Endothelial cell of umbilical vein (primary cell): ENCODE measurements at regions not wholly inside any gene's neighbourhood (a gene's known extent, or its start where the extent isn't known, plus 50 kb on each side); places are given as distances from the start of the nearest gene placed in this dataset.

ENCODE experiments used
- BruUV-seq: library from RNA; stranded (reverse); fragments of 400-500 nt; replicated peaks from 2 replicates; lab custom pipeline; 2021; lab: Mats Ljungman, UMichigan
- CTCF ChIA-PET: fragments of 300-600, 350-600 bp; sonication (Branson Sonifier 250); formaldehyde crosslinking; loops from one replicate; lab custom pipeline; 2021; ENCODE audit warnings: antibody characterized with exemption, inconsistent platforms; lab: Charles Lee
- POLR2A ChIA-PET: fragments of 300-600, 350-600 bp; sonication (Branson Sonifier 250); formaldehyde crosslinking; loops from one replicate; lab custom pipeline; 2021; ENCODE audit warnings: antibody characterized with exemption, inconsistent platforms; lab: Charles Lee
- DNase-seq: peaks from one replicate; pipeline ENCODE4 v3.0.0-alpha.2; 2011; ENCODE audit warnings: low read depth, low spot score
- FAIRE-seq: peaks from 2 replicates; lab custom pipeline; 2011; peaks lifted over from hg19 to GRCh38; lab: Jason Lieb, UNC
- H2AFZ ChIP-seq: 2 replicates; pipeline ENCODE4 v1.6.0; 2012; ENCODE audit warnings: low read depth, low read length, control low read depth, inconsistent platforms
- H3K27ac ChIP-seq: 2 replicates; pipeline ENCODE4 v1.5.1; 2011; ENCODE audit warnings: low read depth, mild to moderate bottlenecking, control low read depth, low read length, moderate library complexity; ENCODE audit not compliant: insufficient read depth
- H3K27me3 ChIP-seq, 2 experiments: 2 replicates each; pipeline versions ENCODE4 v1.6.0 to v1.6.1; 2011; ENCODE audit warnings: low read length in 2 of 2, mixed read lengths in 1 of 2; ENCODE audit not compliant: control insufficient read depth in 2 of 2, insufficient read depth in 2 of 2
- H3K36me3 ChIP-seq, 2 experiments: 2 replicates in 1 of 2; 3 replicates in 1 of 2; pipeline ENCODE4 v1.5.1; 2011; ENCODE audit warnings: low read length in 2 of 2, mild to moderate bottlenecking in 1 of 2, moderate library complexity in 1 of 2; ENCODE audit not compliant: control insufficient read depth in 2 of 2, insufficient read depth in 2 of 2; ENCODE audit errors: extremely low read depth in 1 of 2
- H3K4me1 ChIP-seq: 3 replicates; pipeline ENCODE4 v1.5.1; 2011; ENCODE audit warnings: mild to moderate bottlenecking, low read length; ENCODE audit not compliant: control insufficient read depth, insufficient read depth; ENCODE audit errors: extremely low read depth
- H3K4me2 ChIP-seq: 2 replicates; pipeline ENCODE4 v1.6.1; 2011; ENCODE audit warnings: low read length, control low read depth, mixed read lengths; ENCODE audit not compliant: insufficient read depth
- H3K4me3 ChIP-seq, 3 experiments: fragments of 200-600 bp in 1 of 3; sonication (generic), shearing (Covaris generic) in 1 of 3; replicated peaks in 1 of 3; 2 replicates each; pipeline ENCODE4 v1.5.1; 2011 to 2016; ENCODE audit warnings: control low read depth in 3 of 3, low read length in 3 of 3, mild to moderate bottlenecking in 2 of 3, inconsistent platforms in 1 of 3, low read depth in 1 of 3, moderate library complexity in 1 of 3; ENCODE audit not compliant: insufficient read depth in 1 of 3
- H3K79me2 ChIP-seq: 2 replicates; pipeline ENCODE4 v1.6.0; 2012; ENCODE audit warnings: low read length, inconsistent platforms; ENCODE audit not compliant: control insufficient read depth, insufficient read depth
- H3K9ac ChIP-seq: replicated peaks from 2 replicates; pipeline ENCODE3; 2011; ENCODE audit warnings: low read length, control low read depth; ENCODE audit not compliant: insufficient read depth; ENCODE audit errors: extremely low read depth
- H3K9me1 ChIP-seq: replicated peaks from 3 replicates; pipeline ENCODE4 v1.6.0; 2011; ENCODE audit warnings: mild to moderate bottlenecking, low read length; ENCODE audit not compliant: control insufficient read depth, insufficient read depth; ENCODE audit errors: extremely low read depth
- H3K9me3 ChIP-seq: replicated peaks from 2 replicates; pipeline ENCODE4 v1.5.1; 2012; ENCODE audit warnings: low read length, inconsistent platforms; ENCODE audit not compliant: control insufficient read depth, insufficient read depth
- H4K20me1 ChIP-seq: replicated peaks from 2 replicates; pipeline ENCODE3; 2011; ENCODE audit warnings: mild to moderate bottlenecking, low read length; ENCODE audit not compliant: control insufficient read depth, insufficient read depth; ENCODE audit errors: extremely low read depth
- CTCF ChIP-seq, 2 donors: IDR thresholded peaks; 1 replicate in 1 of 2; 2 replicates in 1 of 2; pipeline ENCODE4 v1.5.1; 2011; ENCODE audit warnings: low read length in 2 of 2, mild to moderate bottlenecking in 2 of 2, moderate library complexity in 2 of 2, control low read depth in 1 of 2, inconsistent platforms in 1 of 2, low read depth in 1 of 2; ENCODE audit not compliant: insufficient read depth in 1 of 2; ENCODE audit errors: extremely low read depth in 1 of 2
- FOS ChIP-seq: IDR thresholded peaks from 2 replicates; pipeline ENCODE4 v1.6.1; 2011; ENCODE audit warnings: mild to moderate bottlenecking, low read length, moderate library complexity, borderline replicate concordance; ENCODE audit not compliant: insufficient read depth
- GATA2 ChIP-seq: IDR thresholded peaks from 2 replicates; pipeline ENCODE4 v1.7.0; 2011; ENCODE audit warnings: low read depth, mild to moderate bottlenecking, moderate library complexity, mixed read lengths, low read length; ENCODE audit not compliant: insufficient read length, insufficient read depth
- MAX ChIP-seq: IDR thresholded peaks from 2 replicates; pipeline ENCODE4 v1.6.1; 2011; ENCODE audit not compliant: insufficient read depth, insufficient read length
- POLR2AphosphoS5 ChIP-seq: IDR thresholded peaks from 2 replicates; pipeline ENCODE4 v1.6.1; 2012; ENCODE audit warnings: low read depth, mild to moderate bottlenecking, control low read depth, low read length, moderate library complexity; ENCODE audit not compliant: insufficient read depth
- dilution Hi-C: fragments of 300-500 bp; cut with MboI; formaldehyde crosslinking; loops from one replicate; pipeline ENCODE4 v1.15.0; 2019; ENCODE audit warnings: low sequenced_read_pairs; ENCODE audit not compliant: extremely low pct_ligation_motif_present
- intact Hi-C: fragments of 100-400 bp; cut with micrococcal nuclease; formaldehyde crosslinking; loops from one replicate; pipeline ENCODE4 v1.10.0; 2022

GRCh38 chr3:21105784-21106183, 645.2 kb downstream of the ZNF385D start:
- Histone ChIP-seq H3K4me2 (no peak overlapping the region), H3K4me3 (no peak overlapping the region), H3K4me1 (no peaks in the 10 kb centered on the region), H3K9me3 (no peaks in the 10 kb centered on the region), H4K20me1 (no peaks in the 10 kb centered on the region), H3K9me1 (no peaks in the 10 kb centered on the region), H3K79me2 (no peaks in the 10 kb centered on the region), H3K27me3 (no peaks in the 10 kb centered on the region), H3K36me3 (no peaks in the 10 kb centered on the region), H3K9ac (no peak overlapping the region), H3K27ac (no peak overlapping the region), H2AFZ (no peak overlapping the region)
- dilution Hi-C loops (no loop called here), intact Hi-C loops (no loop called here)
- FAIRE-seq (no peak), DNase-seq (no peak)
- POLR2A ChIA-PET = no interaction called here
- CTCF ChIA-PET = no interaction called here
- no TSS peak for BruUV-seq
- TF ChIP-seq GATA2 = no peak
- TF ChIP-seq FOS = no peak
- TF ChIP-seq POLR2AphosphoS5 = no peak
- TF ChIP-seq MAX = no peak
- no peak for TF ChIP-seq CTCF (IDR thresholded peaks at IDR 0.05; ENCODE audit: extremely low read depth in 1 of 2, insufficient read depth in 1 of 2, low read depth in 1 of 2, low read length in 2 of 2)
